CD4-positive, alpha-beta T cell (primary cell): ENCODE measurements at regions not wholly inside any gene's neighbourhood (a gene's known extent, or its start where the extent isn't known, plus 50 kb on each side); places are given as distances from the start of the nearest gene placed in this dataset.

Experiments used
- ATAC-seq: fragments of 200-7000 bp; cut with Tn5 transposase; one replicate; pipeline ENCODE4 v1.10.0; 2022; ENCODE audit warnings: mild to moderate bottlenecking; ENCODE audit not compliant: poor library complexity
- CTCF ChIA-PET: fragments of 350-600 bp; sonication (Branson Sonifier 250); formaldehyde crosslinking; loops from one replicate; lab custom pipeline; 2021; ENCODE audit warnings: antibody characterized with exemption, inconsistent platforms; lab: Charles Lee
- POLR2A ChIA-PET: fragments of 350-600 bp; sonication (Branson Sonifier 250); formaldehyde crosslinking; loops from one replicate; lab custom pipeline; 2021; ENCODE audit warnings: antibody characterized with exemption, inconsistent platforms; lab: Charles Lee
- DNase-seq, 14 experiments: peaks; one replicate each; pipeline ENCODE4 v3.0.0-alpha.2; 2013 to 2020; ENCODE audit warnings: mixed read lengths in 2 of 14
- H3K27ac ChIP-seq, 2 donors: one replicate each; pipeline versions ENCODE4 v1.5.1 to v1.7.0; 2013; ENCODE audit warnings: low read length in 2 of 2, low read depth in 1 of 2, mild to moderate bottlenecking in 1 of 2
- H3K27me3 ChIP-seq, 2 experiments: 1 replicate in 1 of 2; 2 replicates in 1 of 2; pipeline versions ENCODE4 v1.6.1 to v1.7.0; 2013; ENCODE audit warnings: low read length in 2 of 2, control low read depth in 1 of 2, mild to moderate bottlenecking in 1 of 2, moderate library complexity in 1 of 2; ENCODE audit not compliant: insufficient read depth in 2 of 2, control insufficient read depth in 1 of 2
- H3K36me3 ChIP-seq: one replicate; pipeline ENCODE4 v1.6.1; 2013; ENCODE audit warnings: low read length, control low read depth; ENCODE audit not compliant: insufficient read depth
- H3K4me1 ChIP-seq: one replicate; pipeline ENCODE4 v1.6.1; 2013; ENCODE audit warnings: low read length, control low read depth; ENCODE audit not compliant: insufficient read depth
- H3K4me3 ChIP-seq: one replicate; pipeline ENCODE4 v1.5.1; 2013; ENCODE audit warnings: mild to moderate bottlenecking, low read length, moderate library complexity
- H3K9me3 ChIP-seq, 2 experiments: 1 replicate in 1 of 2; 2 replicates in 1 of 2; pipeline versions ENCODE4 v1.6.1 to v1.7.0; 2013; ENCODE audit warnings: low read length in 2 of 2, mild to moderate bottlenecking in 2 of 2, control low read depth in 1 of 2, moderate library complexity in 1 of 2; ENCODE audit not compliant: control insufficient read depth in 1 of 2, insufficient read depth in 1 of 2
- H3K27ac Mint-ChIP-seq: one replicate; pipeline ENCODE4 v1.8.0; 2020; ENCODE audit warnings: mixed read lengths
- H3K27me3 Mint-ChIP-seq: one replicate; pipeline ENCODE4 v1.8.0; 2021; ENCODE audit warnings: mixed read lengths
- H3K36me3 Mint-ChIP-seq: one replicate; pipeline ENCODE4 v1.8.0; 2021; ENCODE audit warnings: low read depth, mixed read lengths
- H3K4me1 Mint-ChIP-seq: one replicate; pipeline ENCODE4 v1.8.0; 2021; ENCODE audit warnings: low read depth, mixed read lengths
- H3K4me3 Mint-ChIP-seq: one replicate; pipeline ENCODE4 v1.8.0; 2020; ENCODE audit warnings: mild to moderate bottlenecking, mixed read lengths
- H3K9me3 Mint-ChIP-seq: one replicate; pipeline ENCODE4 v1.8.0; 2020; ENCODE audit warnings: mixed read lengths
- CTCF ChIP-seq: fragments of 200-600 bp; IDR thresholded peaks from one replicate; pipeline ENCODE4 v1.8.0; 2022; ENCODE audit warnings: antibody characterized with exemption, mild to moderate bottlenecking
- intact Hi-C, 2 experiments: fragments of 100-400 bp; cut with DNase I in 1 of 2; cut with micrococcal nuclease in 1 of 2; formaldehyde crosslinking; loops; one replicate each; pipeline versions ENCODE4 v1.15.1 to v1.9.0; 2023 to 2025; cut with DNase I, micrococcal nuclease

- POLR2A ChIA-PET = no interaction called here
- Histone ChIP-seq H3K27ac (no peak overlapping the region), H3K36me3 (no peaks in the 10 kb centered on the region), H3K9me3 (peaks cover 0 to 12% of the 10 kb centered on the region in 2 experiments), H3K4me3 (no peak overlapping the region), H3K27me3 (no peaks in the 10 kb centered on the region), H3K4me1 (no peaks in the 10 kb centered on the region)
- H3K36me3 Mint-ChIP-seq = no peaks in the 10 kb centered on the region
- no peaks in the 10 kb centered on the region for H3K27me3 Mint-ChIP-seq
- DNase-seq (no peak), ATAC-seq (no peak)
- no peak for TF ChIP-seq CTCF
- H3K27ac Mint-ChIP-seq = no peak overlapping the region
- peaks cover 29% of the 10 kb centered on the region for H3K9me3 Mint-ChIP-seq
- CTCF ChIA-PET = no interaction called here
- H3K4me1 Mint-ChIP-seq = no peaks in the 10 kb centered on the region
- intact Hi-C loops = no loop called here
- no peak overlapping the region for H3K4me3 Mint-ChIP-seq
Observed at GRCh38 chr5:106730506-106730905, 940.2 kb downstream of the EFNA5 start.

- TF ChIP-seq CTCF = no peak
- Mint-ChIP-seq H3K27me3 (no peaks in the 10 kb centered on the region), H3K9me3 (peaks cover 12% of the 10 kb centered on the region), H3K27ac (no peak overlapping the region), H3K4me3 (no peak overlapping the region), H3K4me1 (no peaks in the 10 kb centered on the region), H3K36me3 (no peaks in the 10 kb centered on the region)
- ChIA-PET POLR2A (no interaction called here), CTCF (no interaction called here)
- no peak overlapping the region for H3K27ac ChIP-seq
- H3K4me1 ChIP-seq = no peaks in the 10 kb centered on the region
- H3K36me3 ChIP-seq = no peaks in the 10 kb centered on the region
- no peak for ATAC-seq
- peaks cover 0 to 12% of the 10 kb centered on the region in 2 experiments for H3K9me3 ChIP-seq
- intact Hi-C loops = no loop called here
- no peak for DNase-seq
- no peaks in the 10 kb centered on the region for H3K27me3 ChIP-seq
- no peak overlapping the region for H3K4me3 ChIP-seq
Observed at GRCh38 chr5:106728208-106728607, 942.5 kb downstream of the EFNA5 start.

GRCh38 chr5:106727071-106727470 is 943.7 kb downstream of the EFNA5 start:
- Mint-ChIP-seq H3K36me3 (no peaks in the 10 kb centered on the region), H3K9me3 (peaks cover 4% of the 10 kb centered on the region), H3K27me3 (no peaks in the 10 kb centered on the region), H3K27ac (no peak overlapping the region), H3K4me1 (no peaks in the 10 kb centered on the region), H3K4me3 (no peak overlapping the region)
- peaks cover 0 to 12% of the 10 kb centered on the region in 2 experiments for H3K9me3 ChIP-seq
- ChIA-PET POLR2A (no interaction called here), CTCF (no interaction called here)
- H3K27me3 ChIP-seq = no peaks in the 10 kb centered on the region
- no peaks in the 10 kb centered on the region for H3K4me1 ChIP-seq
- no peak for TF ChIP-seq CTCF
- H3K27ac ChIP-seq = no peak overlapping the region
- no peak for DNase-seq
- H3K4me3 ChIP-seq = no peak overlapping the region
- no peak for ATAC-seq
- intact Hi-C loops = no loop called here
- no peaks in the 10 kb centered on the region for H3K36me3 ChIP-seq
